Dendritic cell treated with granulocyte-macrophage colony-stimulating factor and Interleukin-4, amounts not matched to agents 40 ng/mL and 50 ng/mL, for 4 days (primary cell): ENCODE measurements at regions not wholly inside any gene's neighbourhood (a gene's known extent, or its start where the extent isn't known, plus 50 kb on each side); places are given as distances from the start of the nearest gene placed in this dataset.

Experiments
- H3K27ac Mint-ChIP-seq: one replicate; pipeline ENCODE4 v1.8.0; 2022; ENCODE audit warnings: mild to moderate bottlenecking, mixed read lengths
- H3K27me3 Mint-ChIP-seq: one replicate; pipeline ENCODE4 v1.8.0; 2022; ENCODE audit warnings: mild to moderate bottlenecking, mixed read lengths
- H3K36me3 Mint-ChIP-seq: one replicate; pipeline ENCODE4 v1.8.0; 2022; ENCODE audit warnings: low read depth, mixed read lengths
- H3K4me1 Mint-ChIP-seq: one replicate; pipeline ENCODE4 v1.8.0; 2022; ENCODE audit warnings: low read depth, mixed read lengths
- H3K4me3 Mint-ChIP-seq: one replicate; pipeline ENCODE4 v1.8.0; 2022; ENCODE audit warnings: mild to moderate bottlenecking, moderate library complexity, mixed read lengths
- H3K9me3 Mint-ChIP-seq: one replicate; pipeline ENCODE4 v1.8.0; 2022; ENCODE audit warnings: mixed read lengths
- intact Hi-C: fragments of 100-400 bp; cut with micrococcal nuclease; formaldehyde crosslinking; loops from one replicate; pipeline ENCODE4 v1.15.0; 2022

- no peak overlapping the region for H3K27ac Mint-ChIP-seq
- H3K4me1 Mint-ChIP-seq: peaks cover under 1% of the 10 kb centered on the region
- intact Hi-C loops: no loop called here
- H3K36me3 Mint-ChIP-seq: no peaks in the 10 kb centered on the region
- no peak overlapping the region for H3K4me3 Mint-ChIP-seq
- no peaks in the 10 kb centered on the region for H3K9me3 Mint-ChIP-seq
- H3K27me3 Mint-ChIP-seq: peaks cover 4% of the 10 kb centered on the region
Measured at GRCh38 chr1:63127376-63127775, 195.0 kb upstream of the FOXD3 start.

DNA sequence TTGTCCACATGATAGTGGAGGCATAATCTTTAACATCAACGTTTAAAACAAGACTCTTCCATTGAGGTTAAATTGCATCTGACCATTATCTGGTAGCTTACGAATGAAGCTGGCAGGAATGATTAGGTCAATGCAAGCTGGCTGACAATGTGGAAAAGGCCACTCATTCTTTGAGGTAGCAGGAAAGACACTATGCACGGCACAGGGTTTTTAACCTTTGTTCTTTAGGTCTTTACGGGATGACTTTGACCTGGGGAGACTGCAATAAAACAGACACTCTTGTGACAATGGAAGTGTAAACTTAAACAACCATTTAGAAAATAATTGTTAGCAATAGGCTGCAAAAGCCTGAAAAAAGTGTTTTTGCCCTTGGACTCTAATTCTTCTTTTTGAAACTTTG is 193.8 kb upstream of the FOXD3 start:
- Mint-ChIP-seq H3K4me3 (no peak overlapping the region), H3K4me1 (no peaks in the 10 kb centered on the region), H3K36me3 (no peaks in the 10 kb centered on the region), H3K27me3 (peaks cover 4% of the 10 kb centered on the region), H3K27ac (no peak overlapping the region), H3K9me3 (no peaks in the 10 kb centered on the region)
- intact Hi-C loops: no loop called here

- intact Hi-C loops: no loop called here
- H3K36me3 Mint-ChIP-seq: no peaks in the 10 kb centered on the region
- H3K4me1 Mint-ChIP-seq: no peaks in the 10 kb centered on the region
Measured at GRCh38 chr1:63129184-63129583, 193.2 kb upstream of the FOXD3 start.

GRCh38 chr1:63129855-63130254 is 192.5 kb upstream of the FOXD3 start:
- Mint-ChIP-seq H3K4me1 (no peaks in the 10 kb centered on the region), H3K9me3 (no peaks in the 10 kb centered on the region), H3K36me3 (no peaks in the 10 kb centered on the region), H3K27me3 (peaks cover 4% of the 10 kb centered on the region), H3K4me3 (no peak overlapping the region), H3K27ac (no peak overlapping the region)
- intact Hi-C loops: no loop called here

More at GRCh38 chr1:63129184-63129583, 193.2 kb upstream of the FOXD3 start:
- Mint-ChIP-seq H3K9me3 (no peaks in the 10 kb centered on the region), H3K27me3 (peaks cover 4% of the 10 kb centered on the region), H3K27ac (no peak overlapping the region), H3K4me3 (no peak overlapping the region)

- Mint-ChIP-seq H3K4me1 (no peaks in the 10 kb centered on the region), H3K4me3 (no peak overlapping the region), H3K27me3 (peaks cover 5% of the 10 kb centered on the region), H3K9me3 (no peaks in the 10 kb centered on the region), H3K27ac (no peak overlapping the region), H3K36me3 (no peaks in the 10 kb centered on the region)
- intact Hi-C loops: no loop called here
Measured at GRCh38 chr1:63134501-63135173, 187.7 kb upstream of the FOXD3 start.

- Mint-ChIP-seq H3K4me3 (no peak overlapping the region), H3K9me3 (no peaks in the 10 kb centered on the region), H3K27me3 (peaks cover 5% of the 10 kb centered on the region), H3K27ac (no peak overlapping the region), H3K4me1 (no peaks in the 10 kb centered on the region), H3K36me3 (no peaks in the 10 kb centered on the region)
- intact Hi-C loops: no loop called here
Measured at GRCh38 chr1:63135174-63135512, 187.2 kb upstream of the FOXD3 start.

DNA sequence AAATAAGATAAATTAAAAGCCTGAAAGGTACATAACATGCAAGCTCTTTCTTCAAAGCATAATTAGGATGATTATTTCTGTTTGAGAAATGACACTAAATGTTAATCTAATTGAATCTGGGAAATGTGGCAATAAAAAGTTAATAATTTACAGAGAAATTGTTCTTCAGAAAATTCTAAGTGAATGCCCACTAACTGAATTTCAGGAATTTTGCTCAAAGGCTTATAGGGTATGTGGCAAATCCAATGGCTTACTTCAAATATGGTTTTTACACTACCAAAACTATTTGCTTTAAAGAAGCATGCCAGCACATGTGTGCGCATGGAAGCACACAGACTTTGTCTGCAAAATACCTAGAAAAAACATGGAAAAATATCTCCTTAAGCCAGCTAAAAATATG is 186.6 kb upstream of the FOXD3 start:
- H3K4me1 Mint-ChIP-seq: no peaks in the 10 kb centered on the region
- no peak overlapping the region for H3K4me3 Mint-ChIP-seq
- no peaks in the 10 kb centered on the region for H3K36me3 Mint-ChIP-seq
- no peaks in the 10 kb centered on the region for H3K9me3 Mint-ChIP-seq
- peaks cover 4% of the 10 kb centered on the region for H3K27me3 Mint-ChIP-seq
- H3K27ac Mint-ChIP-seq: no peak overlapping the region
- intact Hi-C loops: no loop called here

- no peaks in the 10 kb centered on the region for H3K36me3 Mint-ChIP-seq
- intact Hi-C loops: no loop called here
- H3K4me3 Mint-ChIP-seq: no peak overlapping the region
- H3K4me1 Mint-ChIP-seq: no peaks in the 10 kb centered on the region
- H3K27ac Mint-ChIP-seq: no peak overlapping the region
- H3K27me3 Mint-ChIP-seq: no peaks in the 10 kb centered on the region
- no peaks in the 10 kb centered on the region for H3K9me3 Mint-ChIP-seq
Measured at GRCh38 chr1:63142001-63142400, 180.4 kb upstream of the FOXD3 start.

GRCh38 chr1:63143482-63143881 is 178.9 kb upstream of the FOXD3 start:
- intact Hi-C loops: no loop called here
- no peaks in the 10 kb centered on the region for H3K9me3 Mint-ChIP-seq

DNA sequence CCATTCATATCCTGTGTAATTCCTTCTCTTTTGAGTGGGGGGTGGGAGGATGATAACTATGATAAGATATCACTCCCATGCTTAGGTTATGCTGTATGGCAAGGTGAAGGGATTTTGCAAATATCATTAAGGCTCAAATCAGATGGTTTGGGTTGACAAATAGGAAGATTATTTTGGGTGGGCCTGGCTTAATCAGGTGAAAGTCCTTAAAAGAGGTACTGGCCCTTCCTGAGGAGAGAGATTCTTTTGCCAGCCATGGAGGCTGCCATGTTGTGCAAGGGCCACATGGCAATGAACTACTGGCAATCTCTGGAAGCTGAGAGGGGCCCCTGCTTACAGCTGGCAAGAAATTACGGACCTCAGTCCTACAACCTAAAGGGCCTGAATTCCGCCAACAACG is 174.6 kb upstream of the FOXD3 start:
- Mint-ChIP-seq H3K4me3 (no peak overlapping the region), H3K4me1 (no peaks in the 10 kb centered on the region), H3K9me3 (no peaks in the 10 kb centered on the region), H3K27me3 (peaks cover 3% of the 10 kb centered on the region), H3K27ac (no peak overlapping the region), H3K36me3 (no peaks in the 10 kb centered on the region)
- intact Hi-C loops: no loop called here

More at GRCh38 chr1:63143482-63143881, 178.9 kb upstream of the FOXD3 start:
- Mint-ChIP-seq H3K27ac (no peak overlapping the region), H3K4me1 (no peaks in the 10 kb centered on the region), H3K36me3 (no peaks in the 10 kb centered on the region), H3K27me3 (no peaks in the 10 kb centered on the region), H3K4me3 (no peak overlapping the region)

DNA sequence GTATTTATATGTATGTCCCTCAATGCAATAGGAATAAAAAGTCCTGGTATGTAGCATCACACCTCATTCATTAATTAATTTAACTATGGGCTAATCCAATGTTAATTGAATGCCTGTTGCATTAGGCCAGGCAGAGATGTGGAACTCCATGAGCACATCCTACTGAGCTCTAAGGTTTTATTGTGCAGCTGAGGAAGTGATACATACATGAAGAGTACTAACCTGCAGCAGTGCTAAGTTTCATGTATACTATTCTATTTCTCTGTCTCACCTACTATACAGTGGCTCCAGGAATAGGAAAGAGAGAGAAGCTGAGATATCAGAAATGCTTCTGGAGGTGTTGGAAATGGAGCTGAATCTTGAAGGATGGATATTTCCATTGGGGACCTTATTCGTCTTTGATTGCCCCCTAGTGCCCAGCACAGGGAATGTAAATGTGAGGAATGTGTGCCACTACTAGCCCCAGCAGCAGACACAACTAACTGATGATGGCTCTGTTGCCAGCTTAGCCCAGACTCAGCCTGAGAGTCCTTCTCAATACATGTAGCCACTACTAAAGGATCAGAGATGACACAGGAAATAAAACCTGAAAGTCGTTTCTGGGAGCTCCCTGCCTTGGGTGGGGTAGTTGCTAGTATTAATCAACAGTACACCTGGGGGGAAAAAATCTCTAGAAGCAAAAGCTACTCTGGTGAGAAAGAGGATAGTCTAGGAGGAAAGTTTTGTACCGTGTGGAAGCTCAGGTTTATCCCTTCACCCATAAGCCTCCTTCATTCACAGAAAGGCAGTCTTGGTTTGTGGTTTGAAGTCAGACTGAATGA is 173.3 kb upstream of the FOXD3 start:
- H3K27ac Mint-ChIP-seq: no peak overlapping the region
- intact Hi-C loops: no loop called here
- peaks cover 3% of the 10 kb centered on the region for H3K27me3 Mint-ChIP-seq
- no peaks in the 10 kb centered on the region for H3K36me3 Mint-ChIP-seq
- no peak overlapping the region for H3K4me3 Mint-ChIP-seq
- no peaks in the 10 kb centered on the region for H3K4me1 Mint-ChIP-seq
- no peaks in the 10 kb centered on the region for H3K9me3 Mint-ChIP-seq

GRCh38 chr1:63152572-63152971 is 169.8 kb upstream of the FOXD3 start:
- intact Hi-C loops: no loop called here
- H3K4me3 Mint-ChIP-seq: no peak overlapping the region
- no peaks in the 10 kb centered on the region for H3K36me3 Mint-ChIP-seq
- H3K4me1 Mint-ChIP-seq: no peaks in the 10 kb centered on the region
- H3K27ac Mint-ChIP-seq: no peak overlapping the region
- H3K9me3 Mint-ChIP-seq: no peaks in the 10 kb centered on the region
- peaks cover 3% of the 10 kb centered on the region for H3K27me3 Mint-ChIP-seq

DNA sequence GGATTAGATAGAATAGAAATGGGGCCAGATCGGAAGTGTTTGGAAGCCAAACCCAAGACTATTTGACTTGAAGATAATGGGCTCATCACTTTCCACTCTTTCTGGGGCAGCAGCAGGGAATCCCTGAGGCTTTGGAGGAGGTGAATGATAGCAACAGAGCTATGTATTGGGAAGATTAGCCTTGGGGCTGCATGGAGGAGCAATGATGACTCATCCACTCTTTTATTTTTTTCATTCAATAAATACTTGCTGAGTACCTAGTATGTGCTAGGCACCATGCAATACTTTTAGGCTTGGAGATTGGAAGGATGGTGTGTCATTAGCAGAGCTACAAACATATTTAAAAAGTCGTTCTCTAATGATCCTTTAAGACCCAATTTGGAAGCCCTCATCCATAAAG is 166.9 kb upstream of the FOXD3 start:
- H3K27ac Mint-ChIP-seq: no peak overlapping the region
- H3K9me3 Mint-ChIP-seq: no peaks in the 10 kb centered on the region
- H3K36me3 Mint-ChIP-seq: no peaks in the 10 kb centered on the region
- H3K27me3 Mint-ChIP-seq: peaks cover 3% of the 10 kb centered on the region
- H3K4me1 Mint-ChIP-seq: no peaks in the 10 kb centered on the region
- H3K4me3 Mint-ChIP-seq: no peak overlapping the region
- intact Hi-C loops: no loop called here

DNA sequence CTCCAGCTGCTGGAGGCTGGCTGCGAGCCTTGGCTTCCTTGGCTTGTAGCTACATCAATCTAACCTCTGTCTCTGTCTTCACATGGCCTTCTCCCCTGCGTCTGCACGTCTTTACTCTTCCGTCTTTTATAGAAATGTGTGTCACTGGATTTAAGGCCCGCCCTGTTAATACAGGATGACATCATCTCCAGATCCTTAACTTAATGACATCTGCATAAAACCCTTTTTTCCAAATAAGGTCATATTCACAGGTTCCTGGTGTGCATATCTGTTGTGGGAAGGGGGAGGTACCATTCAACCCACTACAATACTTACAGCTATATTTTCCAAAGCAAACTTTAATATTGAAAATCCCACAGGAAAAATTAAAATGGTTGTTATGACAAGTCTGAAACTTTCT is 165.3 kb upstream of the FOXD3 start:
- no peaks in the 10 kb centered on the region for H3K36me3 Mint-ChIP-seq
- intact Hi-C loops: no loop called here
- H3K4me1 Mint-ChIP-seq: no peaks in the 10 kb centered on the region
- H3K4me3 Mint-ChIP-seq: no peak overlapping the region
- H3K9me3 Mint-ChIP-seq: no peaks in the 10 kb centered on the region
- no peak overlapping the region for H3K27ac Mint-ChIP-seq
- no peaks in the 10 kb centered on the region for H3K27me3 Mint-ChIP-seq

- Mint-ChIP-seq H3K4me3 (no peak overlapping the region), H3K9me3 (no peaks in the 10 kb centered on the region)
- intact Hi-C loops: no loop called here
Measured at GRCh38 chr1:63169057-63169456, 153.3 kb upstream of the FOXD3 start.

More at GRCh38 chr1:63169057-63169456, 153.3 kb upstream of the FOXD3 start:
- no peak overlapping the region for H3K27ac Mint-ChIP-seq
- no peaks in the 10 kb centered on the region for H3K36me3 Mint-ChIP-seq
- H3K27me3 Mint-ChIP-seq: peaks cover 3% of the 10 kb centered on the region
- H3K4me1 Mint-ChIP-seq: no peaks in the 10 kb centered on the region
